ENCODE measurements at regions not wholly inside any gene's neighbourhood (a gene's known extent, or its start where the extent isn't known, plus 50 kb on each side); places are given as distances from the start of the nearest gene placed in this dataset.

DNA sequence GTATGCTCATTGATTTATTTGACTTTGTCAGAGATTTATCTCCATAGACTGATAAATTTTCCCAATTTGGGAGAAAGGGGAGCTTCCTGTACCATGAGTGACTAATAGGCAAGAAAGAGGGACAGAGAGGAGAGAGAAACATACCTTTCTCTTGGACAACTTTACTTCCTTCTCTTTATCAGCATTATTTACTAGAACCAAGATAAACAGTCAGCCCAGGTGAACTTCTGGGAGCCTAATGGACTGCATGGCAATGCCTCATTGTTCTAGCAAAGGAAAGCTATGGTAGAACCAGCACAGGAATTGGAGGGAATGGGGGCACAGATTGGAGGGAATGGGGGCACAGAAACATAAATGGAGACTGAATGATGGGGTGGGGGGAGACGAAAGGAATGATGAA, 63.4 kb upstream of the STXBP6 start:
- no peaks in the 10 kb centered on the region for H3K27me3 ChIP-seq (ENCODE audit: control insufficient read depth, insufficient read depth, low read length)
- CTCF ChIA-PET: interaction anchor here (1.4 to 1.6 kb wide), 3 partner anchors 20 to 307 kb away, joined by 3 to 7 read pairs (median 3); no protein-coding TSS in a partner anchor

DNA sequence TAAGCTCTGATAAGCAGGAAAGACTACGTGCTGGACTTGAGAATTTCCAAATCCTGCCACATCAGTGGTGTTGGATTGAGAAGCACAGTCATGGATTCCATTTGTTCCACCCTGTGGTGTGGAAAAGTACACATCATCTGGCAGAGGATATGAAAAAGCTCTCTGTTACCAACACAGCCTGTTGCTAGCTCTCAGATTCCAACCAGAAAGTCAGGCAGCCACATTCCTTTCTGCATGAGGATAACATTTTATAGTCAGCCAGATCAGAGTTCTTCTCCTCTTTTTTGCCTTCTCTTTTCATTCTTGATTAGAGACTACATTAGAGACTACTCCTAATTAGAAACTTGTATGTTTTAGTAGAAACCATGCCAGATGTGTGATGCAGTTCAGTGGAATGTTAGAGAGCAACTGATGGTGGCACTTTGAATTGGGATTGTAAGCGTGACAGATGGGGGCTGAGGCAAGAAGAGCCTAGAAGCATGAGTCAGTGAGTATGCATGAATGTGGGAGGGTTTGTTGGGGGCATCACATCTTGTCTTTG, 61.2 kb upstream of the STXBP6 start:
- CTCF ChIA-PET: interaction anchor here (1.0 to 1.8 kb wide), 2 partner anchors 12 to 21 kb away, joined by 3 to 5 read pairs; no protein-coding TSS in a partner anchor
- POLR2A ChIA-PET: interaction anchor here (0.5 kb wide), 1 partner anchor 56 kb away, joined by 7 read pairs; no protein-coding TSS in a partner anchor
- no peak overlapping the region for H3K4me3 ChIP-seq (ENCODE audit: low read depth, low read length)

More for the DNA sequence above, 63.4 kb upstream of the STXBP6 start:
- TF ChIP-seq, protein P1, sequence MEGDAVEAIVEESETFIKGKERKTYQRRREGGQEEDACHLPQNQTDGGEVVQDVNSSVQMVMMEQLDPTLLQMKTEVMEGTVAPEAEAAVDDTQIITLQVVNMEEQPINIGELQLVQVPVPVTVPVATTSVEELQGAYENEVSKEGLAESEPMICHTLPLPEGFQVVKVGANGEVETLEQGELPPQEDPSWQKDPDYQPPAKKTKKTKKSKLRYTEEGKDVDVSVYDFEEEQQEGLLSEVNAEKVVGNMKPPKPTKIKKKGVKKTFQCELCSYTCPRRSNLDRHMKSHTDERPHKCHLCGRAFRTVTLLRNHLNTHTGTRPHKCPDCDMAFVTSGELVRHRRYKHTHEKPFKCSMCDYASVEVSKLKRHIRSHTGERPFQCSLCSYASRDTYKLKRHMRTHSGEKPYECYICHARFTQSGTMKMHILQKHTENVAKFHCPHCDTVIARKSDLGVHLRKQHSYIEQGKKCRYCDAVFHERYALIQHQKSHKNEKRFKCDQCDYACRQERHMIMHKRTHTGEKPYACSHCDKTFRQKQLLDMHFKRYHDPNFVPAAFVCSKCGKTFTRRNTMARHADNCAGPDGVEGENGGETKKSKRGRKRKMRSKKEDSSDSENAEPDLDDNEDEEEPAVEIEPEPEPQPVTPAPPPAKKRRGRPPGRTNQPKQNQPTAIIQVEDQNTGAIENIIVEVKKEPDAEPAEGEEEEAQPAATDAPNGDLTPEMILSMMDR (IDR thresholded peaks at IDR 0.05; ENCODE audit: insufficient read depth, low read depth, low read length): no peak
- POLR2A ChIA-PET: no interaction called here
- Histone ChIP-seq H3K4me3 (ENCODE audit: low read depth, low read length) (no peak overlapping the region), H3K36me3 (ENCODE audit: control insufficient read depth, insufficient read depth, low read length) (no peaks in the 10 kb centered on the region)
- no peak for DNase-seq (ENCODE audit: low read depth)

DNA sequence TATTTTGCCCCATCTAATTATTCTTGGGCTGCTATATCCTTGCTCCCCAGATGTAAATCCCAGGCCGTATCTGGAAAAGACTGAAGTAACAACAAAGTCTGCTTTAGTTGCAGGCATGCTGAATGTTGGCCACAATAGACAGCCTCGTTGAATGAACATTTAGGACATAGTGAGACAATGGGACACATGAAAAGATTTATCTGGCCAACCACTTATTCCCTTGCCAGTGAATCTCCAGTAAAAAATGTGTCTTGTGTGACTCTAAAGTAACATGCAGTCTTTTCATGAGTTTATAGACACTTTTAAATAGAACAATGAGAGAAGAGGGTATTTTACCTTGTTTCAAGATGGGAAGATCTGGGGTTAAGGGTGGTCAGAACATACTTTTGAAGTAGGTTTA, 60.2 kb upstream of the STXBP6 start:
- TF ChIP-seq, protein P1 (IDR thresholded peaks at IDR 0.05; ENCODE audit: insufficient read depth, low read depth, low read length): no peak
- DNase-seq (ENCODE audit: low read depth): no peak
- Histone ChIP-seq H3K4me3 (ENCODE audit: low read depth, low read length) (no peak overlapping the region), H3K36me3 (ENCODE audit: control insufficient read depth, insufficient read depth, low read length) (no peaks in the 10 kb centered on the region), H3K27me3 (ENCODE audit: control insufficient read depth, insufficient read depth, low read length) (no peaks in the 10 kb centered on the region)
- ChIA-PET POLR2A (no interaction called here), CTCF (interaction anchor here (1.8 kb wide), 1 partner anchor 22 kb away, joined by 5 read pairs; no protein-coding TSS in a partner anchor)

More for the DNA sequence above, 61.2 kb upstream of the STXBP6 start:
- peak; percentile 99 for DNase-seq (ENCODE audit: low read depth)
- Histone ChIP-seq H3K36me3 (ENCODE audit: control insufficient read depth, insufficient read depth, low read length) (no peaks in the 10 kb centered on the region), H3K27me3 (ENCODE audit: control insufficient read depth, insufficient read depth, low read length) (no peaks in the 10 kb centered on the region)
- TF ChIP-seq, protein P1 (IDR thresholded peaks at IDR 0.05; ENCODE audit: insufficient read depth, low read depth, low read length): no peak

DNA sequence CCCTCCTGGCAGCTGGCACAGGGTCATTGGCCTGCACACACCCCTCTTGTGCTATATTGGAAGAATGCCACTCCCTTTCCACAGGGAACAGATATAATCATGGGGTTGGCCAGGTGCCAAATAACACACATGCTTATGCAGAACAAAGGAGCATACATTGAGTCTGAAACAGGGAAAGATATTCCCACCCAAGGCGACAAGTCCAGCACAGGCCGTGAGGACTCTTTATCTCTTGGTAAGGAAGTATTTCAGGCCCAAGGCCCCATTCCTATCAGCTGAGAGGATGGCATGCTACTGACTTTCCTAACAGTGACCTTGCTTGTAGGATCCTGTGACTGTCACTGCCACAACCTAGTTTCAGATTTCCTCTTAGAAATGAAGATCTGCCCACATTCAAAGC, 59.0 kb upstream of the STXBP6 start:
- POLR2A ChIA-PET: no interaction called here
- H3K36me3 ChIP-seq (ENCODE audit: control insufficient read depth, insufficient read depth, low read length): no peaks in the 10 kb centered on the region
- no peaks in the 10 kb centered on the region for H3K27me3 ChIP-seq (ENCODE audit: control insufficient read depth, insufficient read depth, low read length)
- no peak for DNase-seq (ENCODE audit: low read depth)
- CTCF ChIA-PET: interaction anchor here (0.8 kb wide), 1 partner anchor 294 kb away, joined by 4 read pairs; no protein-coding TSS in a partner anchor
- TF ChIP-seq, protein P1 (IDR thresholded peaks at IDR 0.05; ENCODE audit: insufficient read depth, low read depth, low read length): no peak
- H3K4me3 ChIP-seq (ENCODE audit: low read depth, low read length): no peak overlapping the region

DNA sequence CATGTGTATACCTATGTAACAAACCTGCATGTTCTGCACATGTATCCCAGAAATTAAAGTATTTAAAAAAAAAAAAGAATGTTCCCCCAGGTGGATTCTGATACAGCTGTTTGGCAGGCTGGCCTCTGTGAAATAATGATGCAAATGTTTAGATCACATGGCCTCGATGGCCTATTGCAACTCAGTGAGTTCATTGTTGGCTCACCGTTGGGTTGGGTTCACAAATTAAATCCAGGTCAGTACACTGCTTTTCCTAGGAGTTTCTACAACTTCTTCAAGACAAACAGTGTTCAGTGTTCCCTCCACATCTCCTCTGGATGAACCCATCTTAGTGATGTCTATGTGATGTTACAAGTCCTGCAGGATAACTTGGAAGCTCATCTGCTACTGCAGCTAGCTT, 58.3 kb upstream of the STXBP6 start:
- ChIA-PET POLR2A (no interaction called here), CTCF (interaction anchor here (0.5 to 0.8 kb wide), 4 partner anchors 23 to 293 kb away, joined by 3 to 4 read pairs (median 3); no protein-coding TSS in a partner anchor)
- H3K27me3 ChIP-seq (ENCODE audit: control insufficient read depth, insufficient read depth, low read length): no peaks in the 10 kb centered on the region
- no peak for DNase-seq (ENCODE audit: low read depth)
- H3K4me3 ChIP-seq (ENCODE audit: low read depth, low read length): no peak overlapping the region
- H3K36me3 ChIP-seq (ENCODE audit: control insufficient read depth, insufficient read depth, low read length): no peaks in the 10 kb centered on the region
- TF ChIP-seq, protein P1 (IDR thresholded peaks at IDR 0.05; ENCODE audit: insufficient read depth, low read depth, low read length): no peak
